ENCODE measurements at regions not wholly inside any gene's neighbourhood (a gene's known extent, or its start where the extent isn't known, plus 50 kb on each side); places are given as distances from the start of the nearest gene placed in this dataset.
"Not testable (repeated sequence)": the region's sequence is repeated elsewhere in the genome, so short reads cannot be mapped to it uniquely, and the experiment has no call there.

GRCh38 chr14:28966416-28967233 lies 200.0 kb downstream of the FOXG1 start:
- Histone ChIP-seq H3K9me3 (no peaks in the 10 kb centered on the region), H3K27me3 (no peaks in the 10 kb centered on the region), H3K27ac (no peak overlapping the region), H3K36me3 (no peaks in the 10 kb centered on the region), H3K4me3 (no peak overlapping the region), H3K4me1 (ENCODE audit: insufficient read depth) (no peaks in the 10 kb centered on the region)
- no peak for DNase-seq
- 85 to 96% (median 94%) methylated on average over 2 of the region's 2 CpGs for WGBS, 3 donors
- intact Hi-C loops (cut with DNase I) = no loop called here
- TF ChIP-seq EP300 (IDR thresholded peaks at IDR 0.05) = no peak
- TF ChIP-seq CTCF (IDR thresholded peaks at IDR 0.05) = no peak
- TF ChIP-seq POLR2A (IDR thresholded peaks at IDR 0.05) = no peak

GRCh38 chr14:28975084-28975483 lies 208.5 kb downstream of the FOXG1 start:
- 0 to 11% (median 0%) methylated on average over 1 of the region's 1 CpG for WGBS, 3 donors

GRCh38 chr14:28982228-28982627 lies 215.6 kb downstream of the FOXG1 start:
- 81 to 93% (median 90%) methylated on average over 2 of the region's 2 CpGs for WGBS, 3 donors
- Histone ChIP-seq H3K27ac (no peak overlapping the region), H3K4me1 (ENCODE audit: insufficient read depth) (no peaks in the 10 kb centered on the region), H3K27me3 (no peaks in the 10 kb centered on the region), H3K36me3 (no peaks in the 10 kb centered on the region), H3K4me3 (no peak overlapping the region), H3K9me3 (no peaks in the 10 kb centered on the region)
- no peak for DNase-seq
- intact Hi-C loops (cut with DNase I) = no loop called here
- TF ChIP-seq CTCF (IDR thresholded peaks at IDR 0.05) (no peak), EP300 (IDR thresholded peaks at IDR 0.05) (no peak), POLR2A (IDR thresholded peaks at IDR 0.05) (no peak)

More at GRCh38 chr14:28975084-28975483, 208.5 kb downstream of the FOXG1 start:
- intact Hi-C loops (cut with DNase I) = no loop called here
- H3K9me3 ChIP-seq = no peaks in the 10 kb centered on the region
- no peaks in the 10 kb centered on the region for H3K27me3 ChIP-seq
- no peak for TF ChIP-seq EP300 (IDR thresholded peaks at IDR 0.05)
- TF ChIP-seq POLR2A (IDR thresholded peaks at IDR 0.05) = no peak
- no peak for DNase-seq
- H3K27ac ChIP-seq = no peak overlapping the region
- no peaks in the 10 kb centered on the region for H3K36me3 ChIP-seq
- H3K4me1 ChIP-seq (ENCODE audit: insufficient read depth) = no peaks in the 10 kb centered on the region
- H3K4me3 ChIP-seq = no peak overlapping the region

GRCh38 chr14:28983279-28983678 lies 216.7 kb downstream of the FOXG1 start:
- no peak overlapping the region for H3K4me3 ChIP-seq
- no peak for DNase-seq
- H3K27ac ChIP-seq = no peak overlapping the region
- TF ChIP-seq POLR2A (IDR thresholded peaks at IDR 0.05) (no peak), CTCF (IDR thresholded peaks at IDR 0.05) (no peak), EP300 (IDR thresholded peaks at IDR 0.05) (no peak)
- no peaks in the 10 kb centered on the region for H3K4me1 ChIP-seq (ENCODE audit: insufficient read depth)
- intact Hi-C loops (cut with DNase I) = no loop called here
- H3K27me3 ChIP-seq = no peaks in the 10 kb centered on the region
- no peaks in the 10 kb centered on the region for H3K36me3 ChIP-seq
- no peaks in the 10 kb centered on the region for H3K9me3 ChIP-seq
- 77 to 84% (median 81%) methylated on average over 4 of the region's 4 CpGs for WGBS, 3 donors

GRCh38 chr14:28987516-28987915 lies 220.9 kb downstream of the FOXG1 start:
- H3K27ac ChIP-seq = no peak overlapping the region
- TF ChIP-seq EP300 (IDR thresholded peaks at IDR 0.05) (no peak), POLR2A (IDR thresholded peaks at IDR 0.05) (no peak), CTCF (IDR thresholded peaks at IDR 0.05) (no peak)
- no peaks in the 10 kb centered on the region for H3K9me3 ChIP-seq
- intact Hi-C loops (cut with DNase I) = no loop called here
- no peaks in the 10 kb centered on the region for H3K27me3 ChIP-seq
- DNase-seq = no peak
- H3K36me3 ChIP-seq = no peaks in the 10 kb centered on the region
- no peak overlapping the region for H3K4me3 ChIP-seq
- no peaks in the 10 kb centered on the region for H3K4me1 ChIP-seq (ENCODE audit: insufficient read depth)

GRCh38 chr14:28997196-28997595 lies 230.6 kb downstream of the FOXG1 start:
- DNase-seq; H3K36me3 ChIP-seq; intact Hi-C loops (cut with DNase I); H3K4me1 ChIP-seq (ENCODE audit: insufficient read depth); H3K4me3 ChIP-seq; H3K27me3 ChIP-seq; H3K9me3 ChIP-seq; H3K27ac ChIP-seq: not testable (repeated sequence)
- 74 to 82% (median 81%) methylated on average over 4 of the region's 4 CpGs for WGBS, 3 donors
